ENCODE measurements at regions not wholly inside any gene's neighbourhood (a gene's known extent, or its start where the extent isn't known, plus 50 kb on each side); places are given as distances from the start of the nearest gene placed in this dataset.

DNA sequence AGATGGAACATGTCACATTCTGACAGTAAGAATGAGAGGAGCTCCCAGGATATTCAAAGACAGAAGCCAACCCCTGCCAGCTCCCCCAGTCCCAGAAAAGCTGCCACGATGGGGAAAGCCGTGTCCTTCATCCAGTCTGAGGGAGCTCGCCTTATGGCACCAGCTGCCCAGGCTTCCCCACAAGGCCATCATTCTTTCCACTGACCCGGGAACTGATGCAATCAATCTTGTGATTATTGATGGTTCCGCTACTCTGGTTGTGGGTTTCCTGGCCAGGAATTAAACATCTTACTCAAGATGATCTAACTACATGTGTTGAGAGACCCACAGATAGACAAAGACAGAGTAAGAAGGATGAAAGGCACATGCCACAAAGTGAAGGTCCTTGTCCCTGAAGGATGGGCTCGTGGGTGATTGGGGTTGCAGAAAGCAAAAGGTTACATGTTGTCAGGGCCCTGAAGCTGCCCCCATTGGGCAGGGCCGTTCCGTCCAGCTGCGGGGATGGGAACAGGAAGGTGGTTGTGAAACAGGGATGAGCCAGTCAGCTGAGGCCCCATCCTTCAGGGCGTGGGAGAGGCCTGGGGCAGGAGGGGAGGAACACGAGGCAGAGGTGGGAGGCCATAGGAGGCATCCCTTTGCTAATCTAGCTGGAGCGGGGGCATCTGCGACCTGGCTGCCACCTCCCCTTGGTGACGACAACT lies 127.6 kb downstream of the OAT start:
- peaks cover 2% of the 10 kb centered on the region for H3K27me3 Mint-ChIP-seq (ENCODE audit: insufficient read depth, low read depth, poor library complexity)
- ATAC-seq (no peak), DNase-seq (ENCODE audit: low spot score) (no peak)
- no peaks in the 10 kb centered on the region for H3K27me3 ChIP-seq (ENCODE audit: insufficient read depth)
- H3K27ac ChIP-seq (ENCODE audit: low read depth): no peak overlapping the region
- TF ChIP-seq, protein P1, sequence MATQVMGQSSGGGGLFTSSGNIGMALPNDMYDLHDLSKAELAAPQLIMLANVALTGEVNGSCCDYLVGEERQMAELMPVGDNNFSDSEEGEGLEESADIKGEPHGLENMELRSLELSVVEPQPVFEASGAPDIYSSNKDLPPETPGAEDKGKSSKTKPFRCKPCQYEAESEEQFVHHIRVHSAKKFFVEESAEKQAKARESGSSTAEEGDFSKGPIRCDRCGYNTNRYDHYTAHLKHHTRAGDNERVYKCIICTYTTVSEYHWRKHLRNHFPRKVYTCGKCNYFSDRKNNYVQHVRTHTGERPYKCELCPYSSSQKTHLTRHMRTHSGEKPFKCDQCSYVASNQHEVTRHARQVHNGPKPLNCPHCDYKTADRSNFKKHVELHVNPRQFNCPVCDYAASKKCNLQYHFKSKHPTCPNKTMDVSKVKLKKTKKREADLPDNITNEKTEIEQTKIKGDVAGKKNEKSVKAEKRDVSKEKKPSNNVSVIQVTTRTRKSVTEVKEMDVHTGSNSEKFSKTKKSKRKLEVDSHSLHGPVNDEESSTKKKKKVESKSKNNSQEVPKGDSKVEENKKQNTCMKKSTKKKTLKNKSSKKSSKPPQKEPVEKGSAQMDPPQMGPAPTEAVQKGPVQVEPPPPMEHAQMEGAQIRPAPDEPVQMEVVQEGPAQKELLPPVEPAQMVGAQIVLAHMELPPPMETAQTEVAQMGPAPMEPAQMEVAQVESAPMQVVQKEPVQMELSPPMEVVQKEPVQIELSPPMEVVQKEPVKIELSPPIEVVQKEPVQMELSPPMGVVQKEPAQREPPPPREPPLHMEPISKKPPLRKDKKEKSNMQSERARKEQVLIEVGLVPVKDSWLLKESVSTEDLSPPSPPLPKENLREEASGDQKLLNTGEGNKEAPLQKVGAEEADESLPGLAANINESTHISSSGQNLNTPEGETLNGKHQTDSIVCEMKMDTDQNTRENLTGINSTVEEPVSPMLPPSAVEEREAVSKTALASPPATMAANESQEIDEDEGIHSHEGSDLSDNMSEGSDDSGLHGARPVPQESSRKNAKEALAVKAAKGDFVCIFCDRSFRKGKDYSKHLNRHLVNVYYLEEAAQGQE (IDR thresholded peaks at IDR 0.05; ENCODE audit: unreplicated experiment): no peak
- TF ChIP-seq EZH2phosphoT487 (IDR thresholded peaks at IDR 0.05; ENCODE audit: unreplicated experiment) (no peak), CREB1 (CRISPR knock-in tag; IDR thresholded peaks at IDR 0.05; ENCODE audit: low read depth) (no peak), STAT1 (IDR thresholded peaks at IDR 0.05; ENCODE audit: unreplicated experiment) (no peak), ZNF331 (CRISPR knock-in tag; IDR thresholded peaks at IDR 0.05; ENCODE audit: low read depth) (no peak), CTCF (conservative IDR thresholded peaks at IDR 0.05; ENCODE audit: low read depth in 2 of 2) (no peak), ZNF114 (CRISPR knock-in tag; IDR thresholded peaks at IDR 0.05) (no peak), NANOG (IDR thresholded peaks at IDR 0.05; ENCODE audit: borderline replicate concordance) (no peak), POLR2AphosphoS5 (IDR thresholded peaks at IDR 0.05; ENCODE audit: low read depth) (no peak), ZNF462 (CRISPR knock-in tag; IDR thresholded peaks at IDR 0.05) (no peak), JUNB (IDR thresholded peaks at IDR 0.05; ENCODE audit: unreplicated experiment) (no peak)
- H3K4me1 ChIP-seq (ENCODE audit: insufficient read depth): no peaks in the 10 kb centered on the region
- H3K36me3 Mint-ChIP-seq (ENCODE audit: low read depth): no peaks in the 10 kb centered on the region
- no peaks in the 10 kb centered on the region for H4K20me1 ChIP-seq (replicated peaks; ENCODE audit: insufficient read depth)
- no peak overlapping the region for H2AFZ ChIP-seq
- H3K4me1 Mint-ChIP-seq: no peaks in the 10 kb centered on the region
- no peaks in the 10 kb centered on the region for H3K36me3 ChIP-seq (ENCODE audit: insufficient read depth)
- H3K4me3 ChIP-seq: no peak overlapping the region
- H3K27ac Mint-ChIP-seq: no peak overlapping the region
- no peak overlapping the region for H3K4me3 Mint-ChIP-seq
- H3K79me2 ChIP-seq (replicated peaks; ENCODE audit: insufficient read depth): no peaks in the 10 kb centered on the region
- H3F3A ChIP-seq (replicated peaks; ENCODE audit: low read depth): no peaks in the 10 kb centered on the region
- no peaks in the 10 kb centered on the region for H3K9me3 Mint-ChIP-seq
- no peaks in the 10 kb centered on the region for H3K9me2 ChIP-seq (ENCODE audit: insufficient read depth)
- no peak overlapping the region for H3K4me2 ChIP-seq
